ENCODE measurements at regions not wholly inside any gene's neighbourhood (a gene's known extent, or its start where the extent isn't known, plus 50 kb on each side); places are given as distances from the start of the nearest gene placed in this dataset.

DNA sequence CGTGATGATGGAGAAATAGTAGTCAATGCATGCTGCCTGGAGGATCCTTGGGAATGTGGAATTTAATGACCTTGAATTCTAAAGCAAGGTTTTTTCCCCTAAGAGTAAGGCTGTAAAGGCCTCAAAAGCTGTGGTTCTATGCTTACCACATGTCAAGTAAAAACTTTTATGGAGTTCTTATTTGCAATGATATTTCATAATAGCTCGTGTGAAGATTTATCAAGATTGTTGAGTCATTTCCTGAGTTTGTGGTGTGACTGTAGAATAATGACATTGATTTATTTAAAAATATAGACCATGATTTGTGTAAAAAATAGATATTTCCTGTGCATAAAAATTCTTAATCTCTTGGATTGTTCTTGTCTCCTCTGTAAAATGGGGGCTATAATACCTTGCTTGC is 67.5 kb upstream of the SORCS1 start:
- Histone ChIP-seq H4K20me1 (ENCODE audit: insufficient read depth, low read length) (no peaks in the 10 kb centered on the region), H3K4me3 (ENCODE audit: low read depth, low read length, poor library complexity, severe bottlenecking) (no peak overlapping the region), H3K9me3 (ENCODE audit: low read length) (no peaks in the 10 kb centered on the region), H3K27me3 (ENCODE audit: insufficient read depth, low read length) (no peaks in the 10 kb centered on the region), H3K9ac (ENCODE audit: low read length) (no peak overlapping the region), H2AFZ (ENCODE audit: low read length) (no peak overlapping the region), H3K4me2 (ENCODE audit: low read length) (no peak overlapping the region), H3K4me1 (ENCODE audit: insufficient read depth, low read length, severe bottlenecking) (no peaks in the 10 kb centered on the region), H3K36me3 (ENCODE audit: insufficient read depth, low read length) (no peaks in the 10 kb centered on the region), H3F3A (ENCODE audit: insufficient read depth, low read length) (no peaks in the 10 kb centered on the region), H3K9me2 (ENCODE audit: low read depth, low read length) (no peaks in the 10 kb centered on the region), H3K79me2 (ENCODE audit: insufficient read depth, low read length) (no peaks in the 10 kb centered on the region), H3K27ac (ENCODE audit: low read depth, low read length, poor library complexity, severe bottlenecking) (no peak overlapping the region)
- TF ChIP-seq, protein P1, sequence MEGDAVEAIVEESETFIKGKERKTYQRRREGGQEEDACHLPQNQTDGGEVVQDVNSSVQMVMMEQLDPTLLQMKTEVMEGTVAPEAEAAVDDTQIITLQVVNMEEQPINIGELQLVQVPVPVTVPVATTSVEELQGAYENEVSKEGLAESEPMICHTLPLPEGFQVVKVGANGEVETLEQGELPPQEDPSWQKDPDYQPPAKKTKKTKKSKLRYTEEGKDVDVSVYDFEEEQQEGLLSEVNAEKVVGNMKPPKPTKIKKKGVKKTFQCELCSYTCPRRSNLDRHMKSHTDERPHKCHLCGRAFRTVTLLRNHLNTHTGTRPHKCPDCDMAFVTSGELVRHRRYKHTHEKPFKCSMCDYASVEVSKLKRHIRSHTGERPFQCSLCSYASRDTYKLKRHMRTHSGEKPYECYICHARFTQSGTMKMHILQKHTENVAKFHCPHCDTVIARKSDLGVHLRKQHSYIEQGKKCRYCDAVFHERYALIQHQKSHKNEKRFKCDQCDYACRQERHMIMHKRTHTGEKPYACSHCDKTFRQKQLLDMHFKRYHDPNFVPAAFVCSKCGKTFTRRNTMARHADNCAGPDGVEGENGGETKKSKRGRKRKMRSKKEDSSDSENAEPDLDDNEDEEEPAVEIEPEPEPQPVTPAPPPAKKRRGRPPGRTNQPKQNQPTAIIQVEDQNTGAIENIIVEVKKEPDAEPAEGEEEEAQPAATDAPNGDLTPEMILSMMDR (IDR thresholded peaks at IDR 0.05; ENCODE audit: low read length): no peak
- no peak for TF ChIP-seq EZH2 (IDR thresholded peaks at IDR 0.05; ENCODE audit: borderline replicate concordance, low read length)

DNA sequence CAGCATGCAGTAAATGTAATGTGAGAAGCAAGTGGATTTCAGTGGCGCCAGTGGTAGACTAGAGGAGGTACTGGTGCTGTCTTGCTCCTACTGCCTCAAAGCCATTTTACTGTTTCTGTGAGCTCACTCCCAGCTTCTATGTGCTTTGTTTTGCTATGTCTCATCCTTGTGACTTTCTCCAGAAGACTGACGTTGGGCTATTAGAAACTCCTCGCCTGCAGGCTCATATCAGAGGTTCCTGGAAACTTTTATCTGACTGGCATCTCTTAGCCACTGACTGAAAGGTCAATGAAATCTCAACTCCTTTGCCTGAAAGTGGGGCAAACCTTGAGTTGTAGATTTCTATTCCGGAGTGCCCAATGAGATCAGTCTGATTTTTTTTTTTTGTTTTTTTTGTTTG is 66.4 kb upstream of the SORCS1 start:
- Histone ChIP-seq H3K36me3 (ENCODE audit: insufficient read depth, low read length) (no peaks in the 10 kb centered on the region), H3K4me1 (ENCODE audit: insufficient read depth, low read length, severe bottlenecking) (no peaks in the 10 kb centered on the region), H3K9me2 (ENCODE audit: low read depth, low read length) (no peaks in the 10 kb centered on the region), H3K79me2 (ENCODE audit: insufficient read depth, low read length) (no peaks in the 10 kb centered on the region), H4K20me1 (ENCODE audit: insufficient read depth, low read length) (no peaks in the 10 kb centered on the region), H3K9ac (ENCODE audit: low read length) (no peak overlapping the region), H3K27me3 (ENCODE audit: insufficient read depth, low read length) (no peaks in the 10 kb centered on the region), H3F3A (ENCODE audit: insufficient read depth, low read length) (no peaks in the 10 kb centered on the region), H2AFZ (ENCODE audit: low read length) (no peak overlapping the region), H3K9me3 (ENCODE audit: low read length) (no peaks in the 10 kb centered on the region), H3K4me3 (ENCODE audit: low read depth, low read length, poor library complexity, severe bottlenecking) (no peak overlapping the region), H3K27ac (ENCODE audit: low read depth, low read length, poor library complexity, severe bottlenecking) (no peak overlapping the region), H3K4me2 (ENCODE audit: low read length) (no peak overlapping the region)
- no peak for TF ChIP-seq EZH2 (IDR thresholded peaks at IDR 0.05; ENCODE audit: borderline replicate concordance, low read length)
- TF ChIP-seq, protein P1 (IDR thresholded peaks at IDR 0.05; ENCODE audit: low read length): no peak

DNA sequence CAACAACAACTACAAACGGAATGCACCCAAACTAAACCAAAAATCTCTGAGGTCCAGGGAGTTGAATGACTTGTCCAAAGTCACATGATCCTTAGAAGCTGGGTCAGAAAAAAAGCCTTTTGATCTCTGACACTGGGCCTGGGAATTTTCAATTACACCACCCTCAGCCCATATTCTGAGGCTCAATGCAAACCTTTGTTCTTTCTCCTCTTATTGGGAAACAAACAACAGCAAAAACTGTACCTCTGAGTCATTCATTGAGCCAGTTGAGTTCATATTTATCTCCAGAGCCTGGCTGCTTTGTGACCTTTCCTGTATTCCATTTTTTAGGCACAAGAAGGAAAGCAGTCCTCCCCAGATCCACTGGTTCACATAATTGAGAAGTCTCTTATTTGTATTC is 51.2 kb upstream of the SORCS1 start:
- no peak for TF ChIP-seq EZH2 (IDR thresholded peaks at IDR 0.05; ENCODE audit: borderline replicate concordance, low read length)
- TF ChIP-seq, protein P1 (IDR thresholded peaks at IDR 0.05; ENCODE audit: low read length): no peak
- Histone ChIP-seq H4K20me1 (ENCODE audit: insufficient read depth, low read length) (no peaks in the 10 kb centered on the region), H3K4me3 (ENCODE audit: low read depth, low read length, poor library complexity, severe bottlenecking) (no peak overlapping the region), H3K9ac (ENCODE audit: low read length) (no peak overlapping the region), H3F3A (ENCODE audit: insufficient read depth, low read length) (no peaks in the 10 kb centered on the region), H3K27ac (ENCODE audit: low read depth, low read length, poor library complexity, severe bottlenecking) (no peak overlapping the region), H3K79me2 (ENCODE audit: insufficient read depth, low read length) (no peaks in the 10 kb centered on the region), H3K27me3 (ENCODE audit: insufficient read depth, low read length) (no peaks in the 10 kb centered on the region), H3K9me2 (ENCODE audit: low read depth, low read length) (no peaks in the 10 kb centered on the region), H3K4me1 (ENCODE audit: insufficient read depth, low read length, severe bottlenecking) (no peaks in the 10 kb centered on the region), H3K36me3 (ENCODE audit: insufficient read depth, low read length) (no peaks in the 10 kb centered on the region), H3K4me2 (ENCODE audit: low read length) (no peak overlapping the region), H3K9me3 (ENCODE audit: low read length) (no peaks in the 10 kb centered on the region), H2AFZ (ENCODE audit: low read length) (no peak overlapping the region)

Data from OCI-LY1 (cell line).